Activated CD4-positive, alpha-beta T cell treated with anti-CD3 and anti-CD28 coated beads, Interleukin-2, amount 50 U/mL, for 1 hour (primary cell): ENCODE measurements at regions not wholly inside any gene's neighbourhood (a gene's known extent, or its start where the extent isn't known, plus 50 kb on each side); places are given as distances from the start of the nearest gene placed in this dataset.

Source experiments
- DNase-seq: peaks from one replicate; pipeline ENCODE4 v3.0.0-alpha.2; 2020

DNA sequence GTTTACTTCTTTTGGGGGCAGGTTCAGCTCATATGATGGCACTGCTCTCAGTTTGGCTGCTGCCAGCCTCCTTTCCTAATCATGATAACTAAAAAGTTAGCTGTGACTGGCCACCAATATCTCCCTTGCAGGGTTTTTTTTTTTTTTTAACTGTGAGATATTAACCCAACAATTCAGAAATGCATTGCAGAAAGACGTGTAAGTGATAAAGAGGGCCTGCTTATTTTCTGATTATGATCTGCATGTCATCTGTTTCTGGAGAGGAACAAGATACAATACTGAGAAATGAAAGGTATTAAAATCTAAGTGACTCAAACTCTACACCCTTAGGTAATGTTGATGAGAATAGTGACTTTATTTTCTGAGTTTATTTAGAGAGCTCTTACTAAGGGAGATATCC lies 905.6 kb downstream of the SOCS6 start:
- no peak for DNase-seq

DNA sequence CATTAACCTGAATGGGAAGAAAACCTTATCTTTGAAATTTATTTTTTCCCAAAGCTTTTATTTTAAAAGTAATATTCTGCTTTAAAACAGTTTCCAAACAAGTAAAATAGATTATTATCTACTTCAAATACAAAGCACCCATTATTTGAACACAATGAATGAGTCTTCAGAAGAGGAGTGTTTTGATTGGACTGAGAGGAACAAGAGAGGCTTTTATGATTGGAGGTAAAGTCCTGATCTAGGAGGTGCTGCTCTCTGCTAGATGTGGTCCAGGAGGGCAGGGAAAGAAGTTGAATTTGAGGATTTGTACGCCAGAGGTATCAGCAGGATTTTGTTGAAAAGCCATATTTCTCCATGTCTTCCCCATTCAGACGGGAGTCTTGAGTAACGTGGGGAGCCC lies 900.7 kb downstream of the SOCS6 start:
- no peak for DNase-seq

DNA sequence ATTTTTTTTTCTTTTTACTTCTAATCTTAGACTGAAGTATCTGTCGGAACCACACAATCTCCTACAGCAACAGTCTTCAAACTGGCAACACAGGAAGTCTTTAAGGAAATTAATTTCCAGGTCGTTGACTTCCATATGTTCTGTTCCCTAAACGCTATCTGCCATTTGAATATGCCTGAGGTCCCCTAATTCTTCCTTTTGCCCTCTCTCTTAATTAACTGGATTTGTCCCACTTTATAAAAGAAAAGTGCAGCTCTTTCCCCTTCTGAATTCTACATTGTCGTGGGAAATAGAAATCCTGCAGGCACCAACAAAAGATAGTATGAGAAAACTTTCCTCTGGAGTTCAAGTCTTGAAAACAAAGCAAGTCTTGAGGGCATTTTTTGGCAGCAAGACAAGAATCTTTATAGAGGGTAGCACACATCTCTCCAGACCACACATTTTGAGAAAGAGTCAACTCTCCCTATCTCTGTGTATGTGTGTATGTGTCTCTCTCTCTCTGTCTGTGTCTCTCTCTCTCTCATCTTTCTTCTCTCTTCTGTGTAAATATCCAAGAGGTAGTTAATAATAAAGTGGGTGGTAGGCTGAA lies 879.8 kb downstream of the SOCS6 start:
- DNase-seq: no peak

DNA sequence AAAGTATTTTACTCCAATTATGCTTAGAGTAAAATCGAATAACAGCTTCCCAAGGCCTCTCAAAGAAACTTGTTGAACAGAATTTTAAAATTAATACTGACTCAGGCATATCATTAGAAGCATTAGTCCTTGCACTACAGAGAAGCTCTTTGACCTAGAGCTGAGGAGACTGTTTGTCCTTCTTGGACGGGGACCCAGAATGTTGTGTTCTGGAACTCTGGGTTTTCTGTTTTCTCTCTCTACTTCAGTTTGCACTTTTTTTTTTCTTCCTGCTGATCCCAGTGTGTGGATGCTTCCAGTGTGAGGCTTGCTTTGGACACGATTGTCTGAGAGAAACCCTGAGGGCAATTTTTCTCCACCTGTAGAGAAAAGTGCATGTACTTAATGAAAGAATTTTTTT lies 847.6 kb downstream of the SOCS6 start:
- no peak for DNase-seq

DNA sequence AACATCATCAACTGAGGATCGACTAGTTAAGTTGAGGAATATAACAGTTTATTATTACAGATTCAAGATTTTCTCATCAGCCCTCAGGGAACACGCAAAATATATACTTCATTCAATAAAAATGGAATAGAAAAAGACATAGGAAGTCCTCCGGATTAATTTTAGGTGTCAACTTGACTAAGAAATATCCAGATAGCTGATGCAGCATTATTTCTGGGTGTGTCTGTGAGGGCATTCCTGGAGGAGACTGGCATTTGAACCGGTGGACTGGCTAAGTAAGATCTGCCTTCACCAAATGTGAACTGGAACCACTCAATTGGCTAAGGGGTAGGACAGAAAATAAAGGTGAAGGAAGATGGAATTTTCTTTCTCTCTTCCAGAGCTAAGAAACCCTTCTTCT lies 845.3 kb downstream of the SOCS6 start:
- DNase-seq: no peak

DNA sequence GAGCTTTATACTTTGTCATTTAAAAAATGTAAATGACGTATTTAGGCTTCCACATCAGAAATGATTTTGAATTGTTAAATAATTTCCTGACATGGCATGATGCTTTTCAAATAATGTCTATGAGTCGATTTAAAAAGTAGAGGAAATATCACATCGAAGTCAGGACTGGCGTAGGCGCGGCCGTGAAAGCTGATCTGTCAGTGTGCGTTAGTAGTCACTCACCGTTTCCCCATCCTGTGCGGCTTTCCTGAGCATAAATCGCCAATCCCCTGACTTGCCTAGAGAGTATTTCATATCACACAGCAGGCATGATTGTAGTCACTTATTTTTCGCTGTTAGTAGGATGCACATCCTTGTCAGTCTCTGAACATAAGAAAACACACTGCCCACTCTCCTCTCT lies 843.1 kb downstream of the SOCS6 start:
- DNase-seq: no peak

DNA sequence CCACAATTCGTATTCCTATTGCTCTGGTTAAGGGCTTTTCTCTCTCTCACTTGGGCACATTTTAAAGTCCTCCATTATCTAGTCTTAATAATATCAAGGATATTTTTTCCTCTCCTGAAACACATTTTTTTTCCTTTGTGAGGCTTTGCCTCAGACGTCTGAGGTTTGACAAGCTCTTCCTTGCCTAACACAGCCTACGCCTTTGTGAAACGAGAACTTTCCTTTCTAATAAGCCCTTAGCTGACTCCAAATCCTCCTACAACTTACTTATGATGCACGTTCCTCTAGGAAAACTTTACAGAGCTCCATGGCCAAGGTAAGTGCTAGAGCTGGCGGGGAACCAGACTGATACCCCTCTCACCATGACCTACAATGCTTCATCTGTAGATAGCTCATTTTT lies 841.5 kb downstream of the SOCS6 start:
- no peak for DNase-seq

DNA sequence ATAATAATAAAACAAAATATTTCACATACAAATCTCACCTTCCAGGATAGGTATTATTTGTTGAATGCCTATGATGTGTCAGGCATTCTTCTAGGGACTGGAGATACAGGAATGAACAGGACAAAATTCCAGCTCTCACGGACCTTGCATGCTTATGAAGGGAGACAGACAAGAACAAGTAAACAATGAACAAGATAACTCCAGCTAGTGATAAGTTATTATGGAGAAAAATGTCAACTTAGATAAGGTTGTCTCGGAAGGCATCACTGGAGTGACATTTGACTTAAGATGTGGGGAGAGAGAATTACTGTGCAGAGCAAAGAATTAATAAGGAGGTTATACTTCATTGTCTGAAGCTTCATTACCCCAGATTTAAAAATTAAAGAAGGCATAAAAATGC lies 836.7 kb downstream of the SOCS6 start:
- no peak for DNase-seq

DNA sequence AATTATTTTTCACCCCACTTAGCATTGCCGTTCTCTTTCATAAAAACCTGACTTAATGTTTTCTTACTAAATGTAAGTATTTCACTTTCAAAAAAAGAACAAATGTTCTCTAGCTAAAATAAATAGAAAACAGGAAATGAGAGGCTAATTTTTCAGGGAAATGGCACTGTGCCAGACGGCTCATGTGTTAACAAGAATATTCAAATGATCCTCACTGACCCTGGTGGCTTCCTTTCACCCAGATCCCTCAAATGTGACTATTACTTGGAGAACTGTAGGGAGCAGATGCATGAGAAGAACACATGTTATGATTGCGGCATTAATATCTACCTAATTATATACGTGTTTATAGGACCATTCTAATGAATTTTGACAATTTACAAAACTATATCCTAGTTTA lies 827.7 kb downstream of the SOCS6 start:
- DNase-seq: no peak

DNA sequence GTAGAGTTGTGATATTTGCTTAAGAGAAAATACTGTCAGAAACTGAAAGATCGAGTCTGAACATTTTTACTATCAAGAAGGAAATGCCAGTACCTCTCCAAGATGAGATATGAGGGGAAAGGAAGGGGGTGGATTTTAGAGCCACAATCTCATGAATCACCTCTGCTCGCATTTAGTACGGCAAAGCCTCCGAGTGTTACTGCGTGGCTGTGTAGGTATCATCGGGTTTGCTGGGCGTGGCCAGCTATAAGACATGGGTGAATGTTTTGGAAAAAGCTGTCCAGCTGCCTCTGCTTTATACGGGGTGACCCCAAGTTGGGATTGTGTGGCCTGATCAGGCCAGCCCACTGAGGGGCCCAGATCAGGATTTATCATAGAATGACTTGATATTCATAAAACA lies 826.4 kb downstream of the SOCS6 start:
- no peak for DNase-seq

DNA sequence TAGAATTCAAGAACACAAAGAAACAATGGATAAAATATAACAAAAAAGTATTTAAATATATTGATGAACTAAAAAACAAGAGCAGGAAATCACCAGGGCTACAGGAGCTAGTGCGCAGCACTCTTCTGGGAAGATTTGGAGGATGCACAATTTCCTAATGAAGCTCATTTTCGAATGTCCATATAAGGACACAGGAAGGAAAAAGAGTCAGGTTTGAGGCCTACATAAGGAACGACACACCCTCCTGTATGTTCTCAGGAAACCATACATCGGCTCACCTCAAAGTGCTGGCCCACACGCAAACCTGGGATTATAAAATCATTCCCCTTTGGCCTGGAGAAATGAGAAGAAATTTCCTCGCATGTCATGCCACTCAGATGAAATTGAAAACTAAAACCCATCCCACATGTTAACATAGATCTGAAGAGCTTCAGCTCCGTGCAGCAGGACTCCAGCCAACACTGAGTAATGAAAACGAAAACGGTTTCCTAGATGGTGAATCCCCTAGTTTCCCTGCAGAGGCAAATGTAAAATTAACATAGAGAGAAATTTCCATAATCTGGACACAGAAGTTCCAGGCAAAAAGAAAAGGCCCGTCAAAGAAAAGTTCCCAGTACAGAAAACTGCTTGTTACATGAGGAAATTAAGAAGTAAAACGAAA lies 825.8 kb downstream of the SOCS6 start:
- DNase-seq: no peak

DNA sequence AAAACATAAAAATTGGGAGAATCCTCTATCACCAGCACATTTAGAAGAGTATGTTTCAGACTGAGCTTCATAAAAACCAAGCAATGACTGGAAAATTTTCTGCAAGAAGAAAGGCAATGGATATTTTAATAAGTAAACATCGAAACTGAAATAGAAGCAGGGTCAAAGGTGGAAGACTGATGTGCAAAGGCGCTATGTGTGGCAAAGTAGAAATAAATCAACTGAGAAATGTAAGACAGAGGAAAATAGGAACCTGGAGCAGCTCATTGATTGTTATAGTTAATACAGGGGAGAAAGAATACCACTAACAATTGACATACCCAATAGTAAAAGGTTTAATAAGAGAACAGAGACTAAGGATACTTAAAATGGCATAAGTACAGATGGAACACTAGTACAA lies 818.4 kb downstream of the SOCS6 start:
- DNase-seq: no peak

DNA sequence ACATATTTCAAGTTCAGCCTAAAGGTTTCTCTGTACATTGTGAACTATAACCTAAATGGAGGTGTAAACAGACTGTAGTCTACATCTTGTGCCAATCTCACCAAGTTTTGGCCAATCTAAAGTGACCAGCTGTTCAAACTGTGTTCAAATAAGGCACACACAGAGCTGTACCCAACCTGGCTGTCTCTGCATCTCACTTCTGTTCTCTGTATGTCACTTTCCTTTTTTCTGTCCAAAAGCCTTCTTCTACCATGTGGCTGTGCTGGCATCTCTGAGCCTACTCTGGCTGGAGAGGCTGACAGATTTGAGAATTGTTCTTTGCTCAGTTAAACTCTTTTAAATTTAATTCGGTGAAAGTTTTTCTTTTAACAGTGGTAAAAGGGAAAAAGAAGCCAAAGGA lies 817.9 kb downstream of the SOCS6 start:
- DNase-seq: no peak

DNA sequence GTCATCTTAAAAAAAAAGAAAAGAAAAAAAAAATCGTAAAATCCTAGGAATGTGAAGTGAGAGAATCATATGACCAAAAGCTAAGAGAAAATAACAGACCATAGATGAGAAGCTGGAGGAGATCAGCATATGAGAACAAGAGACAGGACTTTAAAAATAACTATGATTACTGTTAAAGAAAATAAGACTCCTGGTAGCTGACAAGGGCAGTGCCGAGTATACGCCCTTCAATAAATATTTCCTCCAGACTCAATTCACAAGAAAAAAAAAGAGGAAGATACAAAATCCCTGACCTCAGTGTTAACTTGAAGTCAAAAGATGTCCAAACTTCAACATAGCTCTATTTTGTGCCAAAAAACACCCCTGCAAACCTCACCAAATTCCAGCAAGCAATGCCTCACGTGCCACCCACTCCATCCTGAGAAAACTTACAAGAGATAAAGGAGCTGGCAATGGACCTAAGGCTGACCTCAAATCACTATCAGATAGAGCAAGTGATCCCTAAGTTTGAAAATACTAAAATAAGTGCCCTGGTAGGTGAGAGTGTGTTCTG lies 817.2 kb downstream of the SOCS6 start:
- no peak for DNase-seq

DNA sequence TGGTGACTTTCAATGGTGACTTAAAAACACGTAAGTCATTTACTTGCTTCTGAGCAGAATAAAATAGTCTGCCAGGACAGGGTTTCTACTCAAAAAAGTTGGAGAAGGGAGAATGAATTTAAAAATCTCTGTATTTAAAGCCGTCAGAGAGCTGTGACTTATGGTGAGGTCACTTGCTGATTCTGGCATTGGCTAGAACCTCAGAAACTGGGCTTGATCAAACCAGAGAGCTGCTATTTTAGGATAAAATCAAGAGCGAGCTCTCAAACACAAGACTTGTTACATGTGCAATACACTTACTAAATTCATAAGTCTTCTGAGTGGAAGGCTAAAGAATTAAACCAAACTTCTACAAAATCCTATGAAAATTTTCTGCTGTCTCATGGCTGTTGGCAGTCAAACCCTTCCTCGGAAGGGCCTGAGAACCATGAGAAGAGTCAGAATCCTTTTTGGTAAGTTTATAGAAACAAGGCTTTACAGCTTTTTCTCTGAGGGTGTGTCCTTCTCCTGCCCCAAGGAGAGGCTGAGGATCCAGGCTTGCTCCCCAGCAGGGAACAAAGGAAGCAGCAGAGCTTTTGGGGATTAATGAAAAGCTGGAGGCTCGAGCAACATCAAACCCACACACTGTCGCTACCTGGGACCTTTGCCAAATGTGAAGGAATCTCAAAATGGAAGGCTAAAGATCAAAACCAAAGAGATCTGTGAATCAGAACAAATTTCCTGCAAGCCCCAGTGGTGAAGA lies 816.4 kb downstream of the SOCS6 start:
- DNase-seq: no peak

DNA sequence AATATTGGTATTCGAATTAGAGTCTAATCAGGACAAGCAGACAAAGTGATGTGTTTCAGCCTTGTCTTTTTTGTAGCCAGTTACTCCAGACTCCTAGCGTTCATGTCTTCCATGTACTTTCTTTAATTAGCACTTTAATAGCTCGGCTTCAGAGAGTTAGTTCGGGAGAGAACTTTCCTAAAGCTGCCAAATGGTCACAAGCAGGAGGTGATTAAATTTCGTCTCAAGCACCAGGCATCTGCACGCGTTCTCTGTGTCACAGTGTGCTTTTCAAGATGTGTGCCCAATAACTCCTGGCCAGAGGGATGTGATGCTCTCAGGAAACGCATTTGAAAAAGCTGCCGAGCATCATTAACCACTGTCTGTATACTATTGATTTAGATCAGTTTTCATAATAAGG lies 790.8 kb downstream of the SOCS6 start:
- DNase-seq: no peak

DNA sequence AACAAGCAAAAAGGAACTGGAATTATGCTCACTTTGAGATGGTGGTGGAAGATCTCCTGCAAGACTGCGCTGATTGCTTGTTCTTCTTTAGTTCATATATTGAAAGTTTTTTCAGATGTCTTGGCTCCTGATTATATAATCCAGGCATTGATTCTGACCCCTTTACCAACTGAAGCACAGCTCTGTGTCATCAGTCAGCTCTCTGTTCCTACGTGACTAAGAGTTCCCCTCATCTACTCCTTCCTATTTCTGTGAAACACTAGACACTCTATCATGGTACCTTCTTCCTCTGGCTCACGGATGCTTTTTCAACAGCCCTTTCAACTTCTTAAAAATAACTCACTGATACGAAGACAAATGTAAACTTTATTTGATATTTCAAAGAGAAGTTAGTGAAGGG lies 788.6 kb downstream of the SOCS6 start:
- DNase-seq: no peak

DNA sequence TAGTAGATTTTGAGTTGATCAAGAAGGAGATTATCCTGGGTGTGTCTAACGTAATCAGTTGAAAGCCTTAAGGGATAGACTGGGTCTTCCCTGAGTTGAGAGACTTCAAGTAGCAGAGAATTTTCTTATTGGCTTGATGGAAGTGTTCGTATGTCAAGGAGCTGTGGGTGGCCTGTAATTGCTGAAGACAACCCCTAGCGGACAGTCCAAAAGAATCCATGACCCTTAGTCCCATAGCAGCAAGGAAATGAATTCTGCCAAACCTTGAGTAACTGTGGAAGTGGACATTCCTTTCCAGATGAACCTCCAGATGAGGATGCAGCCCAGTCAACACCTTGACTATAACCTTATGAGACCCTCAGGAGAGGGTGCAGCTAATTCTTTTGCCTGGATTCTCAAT lies 786.3 kb downstream of the SOCS6 start:
- no peak for DNase-seq

DNA sequence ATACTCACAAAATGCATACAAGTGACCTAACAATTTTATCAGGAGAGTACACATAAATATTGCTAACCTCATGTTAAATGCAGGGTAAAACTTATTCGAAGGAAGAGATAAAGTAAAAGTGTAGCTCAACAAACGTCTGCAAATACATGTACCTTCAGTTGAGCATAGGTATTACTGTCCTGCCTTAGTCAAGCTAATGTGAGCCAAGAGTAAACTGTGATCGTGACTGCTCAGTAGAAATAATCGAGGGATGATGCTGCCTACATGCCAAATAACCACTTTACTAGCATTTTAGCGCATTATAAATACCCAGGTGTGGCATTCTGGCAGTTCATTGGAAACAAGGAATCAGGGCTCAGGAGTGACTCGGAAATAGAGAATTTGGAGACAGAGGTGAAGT lies 779.5 kb downstream of the SOCS6 start:
- DNase-seq: no peak

DNA sequence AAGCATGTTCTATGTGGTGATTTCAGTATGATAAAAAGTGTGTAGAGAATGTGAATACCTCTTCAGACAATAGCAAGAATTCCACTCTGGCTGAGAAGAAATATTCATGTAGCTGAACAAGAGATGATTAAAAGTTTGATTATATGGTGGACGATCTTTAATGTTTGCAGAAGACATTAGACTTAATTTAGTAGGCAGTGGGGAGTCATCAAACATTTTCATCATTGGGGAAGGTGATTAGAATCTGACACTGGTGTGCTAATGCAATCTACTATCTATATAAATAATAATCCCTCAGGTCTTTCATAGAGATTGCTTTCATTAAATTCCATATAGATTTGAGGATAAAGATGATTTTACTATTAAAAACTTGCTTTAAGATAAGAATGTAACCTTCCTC lies 761.0 kb downstream of the SOCS6 start:
- no peak for DNase-seq

DNA sequence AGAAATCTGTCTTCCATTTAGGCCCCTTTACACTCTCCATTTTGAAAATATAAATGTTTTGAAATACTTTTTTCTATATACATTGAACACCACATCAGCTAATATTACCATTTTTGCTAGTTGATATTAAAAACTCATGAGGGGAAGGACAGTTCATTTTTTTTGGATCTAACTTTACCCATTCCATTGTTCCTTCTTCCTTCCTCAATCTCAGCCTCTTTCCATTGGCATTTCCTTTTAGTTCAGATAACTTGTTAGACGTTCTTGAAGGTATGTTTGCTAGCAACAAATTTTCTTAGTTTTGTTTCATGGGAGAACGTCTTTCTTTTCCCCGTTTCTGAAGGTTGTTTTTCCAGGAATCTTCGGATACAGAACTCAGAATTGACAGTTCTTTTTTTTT lies 759.0 kb downstream of the SOCS6 start:
- DNase-seq: no peak

DNA sequence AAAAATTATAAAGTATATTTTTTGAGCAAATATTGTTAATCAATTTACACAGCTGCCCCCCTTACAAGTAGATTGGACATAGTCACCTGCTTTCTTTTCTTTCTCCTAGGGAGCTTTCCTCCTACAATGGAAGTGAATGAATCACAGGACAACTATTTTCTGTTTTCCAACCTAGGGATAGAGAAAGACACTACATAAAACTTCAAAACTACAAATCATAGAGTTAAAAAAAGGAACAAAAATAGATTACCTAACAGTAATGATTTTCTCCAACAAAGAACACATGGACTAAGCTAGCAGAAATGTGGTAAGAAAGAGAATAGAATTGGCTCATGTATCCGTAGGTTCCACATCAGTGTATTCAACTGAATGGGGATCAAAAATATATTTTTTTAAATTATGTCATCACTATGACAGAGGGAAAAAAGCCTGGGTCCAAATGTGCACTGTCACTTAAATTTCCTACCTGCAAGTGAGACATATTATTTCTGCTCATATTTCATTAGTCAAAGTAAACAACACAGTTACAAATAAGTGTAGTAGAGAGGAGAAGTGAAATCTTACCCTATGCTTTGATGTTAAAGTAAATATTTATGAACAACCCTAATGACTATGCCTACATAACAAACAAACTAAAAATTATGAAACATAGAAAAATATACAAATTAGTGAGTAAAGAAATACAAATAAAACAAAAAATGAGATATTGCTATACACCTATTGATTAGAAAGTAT lies 756.7 kb downstream of the SOCS6 start:
- DNase-seq: no peak

DNA sequence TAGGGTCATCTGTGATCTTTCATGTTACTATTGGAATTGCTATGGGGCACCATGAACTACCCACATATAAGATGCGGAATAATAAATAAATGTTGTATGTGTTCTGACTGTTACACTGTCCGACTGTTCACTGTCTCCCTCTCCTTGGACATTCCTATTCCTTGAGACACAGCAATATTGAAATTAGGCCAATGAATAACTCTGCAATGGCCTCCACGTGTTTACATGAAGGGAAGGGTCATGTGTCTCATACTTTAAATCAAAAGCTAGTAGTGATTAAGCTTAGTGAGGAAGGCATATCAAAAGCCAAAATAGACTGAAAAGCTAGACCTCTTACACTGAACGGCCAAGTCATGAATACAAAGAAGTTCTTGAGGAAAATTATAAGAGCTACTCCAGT lies 751.3 kb downstream of the SOCS6 start:
- DNase-seq: no peak

DNA sequence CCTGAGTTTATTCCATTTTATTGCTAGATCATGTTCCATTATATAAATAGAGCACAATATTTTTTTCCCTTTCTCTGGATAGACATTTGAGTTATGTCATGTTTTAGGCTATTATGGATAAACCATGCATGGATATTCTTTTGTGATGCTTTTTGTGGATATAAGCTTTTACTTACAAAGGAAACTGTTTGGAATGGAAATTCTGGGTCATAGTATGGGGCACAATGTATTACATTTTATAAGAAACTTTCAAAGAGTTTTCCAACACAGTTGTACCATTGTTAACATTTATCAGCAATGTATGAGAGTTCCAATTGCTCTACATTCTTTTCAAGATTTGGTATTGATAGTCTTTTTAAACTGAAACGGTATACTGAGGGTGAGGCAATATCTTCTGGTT lies 749.4 kb downstream of the SOCS6 start:
- DNase-seq: no peak
